ENCODE measurements at regions not wholly inside any gene's neighbourhood (a gene's known extent, or its start where the extent isn't known, plus 50 kb on each side); places are given as distances from the start of the nearest gene placed in this dataset.

GRCh38 chr3:116524453-116525210 lies 79.3 kb upstream of the LSAMP start:
- Histone ChIP-seq H4K8ac (ENCODE audit: extremely low read depth, insufficient read depth, low read length) (no peak overlapping the region), H4K91ac (replicated peaks; ENCODE audit: insufficient read length, low read length) (no peak overlapping the region), H3K79me2 (ENCODE audit: control insufficient read depth in 1 of 2, insufficient read depth in 2 of 2, low read length in 2 of 2) (no peaks in the 10 kb centered on the region), H2BK5ac (ENCODE audit: low read depth, low read length) (no peak overlapping the region), H3K27me3 (replicated peaks in 1 of 4; ENCODE audit: control insufficient read depth in 3 of 4, extremely low read depth in 1 of 4, insufficient read depth in 3 of 4, low read length in 3 of 4) (peaks cover 0 to 10% (median 3%) of the 10 kb centered on the region in 4 experiments; a peak in 4 of 7 replicates), H3K4me2 (ENCODE audit: insufficient read depth in 1 of 2, low read depth in 2 of 2, low read length in 2 of 2) (no peak overlapping the region), H3K36me3 (ENCODE audit: control insufficient read depth in 2 of 4, insufficient read depth in 4 of 4, low read length in 3 of 4) (no peaks in the 10 kb centered on the region), H2AK5ac (ENCODE audit: low read depth, low read length) (no peak overlapping the region), H3K9me3 (ENCODE audit: insufficient read depth in 2 of 2, low read depth in 1 of 2, low read length in 1 of 2) (no peaks in the 10 kb centered on the region), H2BK120ac (replicated peaks; ENCODE audit: low read depth, low read length) (no peak overlapping the region), H2AFZ (ENCODE audit: low read length) (no peak overlapping the region), H3K27ac (ENCODE audit: low read depth, low read length) (no peak overlapping the region), H3K56ac (replicated peaks; ENCODE audit: insufficient read length, low read depth, low read length) (no peak overlapping the region), H3K4me1 (replicated peaks in 1 of 4; ENCODE audit: control insufficient read depth in 3 of 4, insufficient read depth in 4 of 4, low read length in 3 of 4) (no peaks in the 10 kb centered on the region; a peak in 1 of 7 replicates), H3K18ac (ENCODE audit: extremely low read depth, low read length) (no peak overlapping the region), H2BK12ac (ENCODE audit: low read depth, low read length) (no peak overlapping the region), H3K23ac (ENCODE audit: insufficient read length) (no peak overlapping the region), H4K20me1 (replicated peaks in 1 of 2; ENCODE audit: control insufficient read depth in 1 of 2, insufficient read depth in 2 of 2, low read length in 2 of 2) (no peaks in the 10 kb centered on the region), H2BK15ac (ENCODE audit: low read length) (no peak overlapping the region), H3K14ac (ENCODE audit: insufficient read length) (no peak overlapping the region), H3K79me1 (ENCODE audit: low read depth, low read length) (no peaks in the 10 kb centered on the region), H3K4me3 (ENCODE audit: extremely low read depth in 1 of 4, insufficient read depth in 2 of 4, low read depth in 3 of 4, low read length in 4 of 4) (no peak overlapping the region), H2BK20ac (ENCODE audit: low read length) (no peak overlapping the region), H4K5ac (ENCODE audit: insufficient read length, low read depth, low read length) (no peak overlapping the region), H3K9ac (replicated peaks in 1 of 4; ENCODE audit: extremely low read depth in 1 of 4, low read depth in 3 of 4, low read length in 3 of 4) (no peak overlapping the region), H3K4ac (replicated peaks; ENCODE audit: insufficient read length, low read depth, low read length) (no peak overlapping the region), H3K23me2 (ENCODE audit: low read depth, low read length) (no peaks in the 10 kb centered on the region)
- CTCF ChIA-PET (ENCODE audit: partially characterized antibody): interaction anchor here (0.6 kb wide), 1 partner anchor 8 kb away, joined by 3 read pairs; no protein-coding TSS in a partner anchor
- DNase-seq (ENCODE audit: low read depth in 1 of 2, low spot score in 2 of 2) (no peak), FAIRE-seq (no peak)
- WGBS, 2 experiments (ENCODE audit: extremely low coverage in 1 of 2, insufficient coverage in 1 of 2, insufficient read length in 1 of 2, insufficient replicate concordance in 2 of 2, low coverage in 1 of 2, low lambda C conversion rate in 2 of 2, missing lambda C conversion rate in 1 of 2): 89% methylated on average over 4 of the region's 4 CpGs; no CpG with 5 or more reads in 1 of the 2 experiments
- POLR2A ChIA-PET (ENCODE audit: partially characterized antibody): no interaction called here
- TF ChIP-seq POLR2AphosphoS5 (IDR thresholded peaks at IDR 0.05; ENCODE audit: low read depth, low read length) (no peak), EP300 (IDR thresholded peaks at IDR 0.05; ENCODE audit: borderline replicate concordance in 1 of 2, low read depth in 2 of 2, low read length in 2 of 2) (no peak), RAD21 (IDR thresholded peaks at IDR 0.05 in 1 of 2, conservative IDR thresholded peaks at IDR 0.05 in 1 of 2; ENCODE audit: low read depth in 2 of 2, low read length in 2 of 2) (no peak), TCF12 (IDR thresholded peaks at IDR 0.05; ENCODE audit: low read depth, low read length) (no peak), PHF8 (conservative IDR thresholded peaks at IDR 0.05; ENCODE audit: low read depth, low read length) (no peak), SP4 (IDR thresholded peaks at IDR 0.05; ENCODE audit: low read length) (no peak), FOSL1 (IDR thresholded peaks at IDR 0.05; ENCODE audit: insufficient read depth, low read depth, low read length) (no peak), TAF1 (IDR thresholded peaks at IDR 0.05; ENCODE audit: low read depth, low read length) (no peak), MAFK (IDR thresholded peaks at IDR 0.05; ENCODE audit: low read depth, low read length) (no peak), SUZ12 (IDR thresholded peaks at IDR 0.05; ENCODE audit: low read length) (no peak), ASH2L (IDR thresholded peaks at IDR 0.05; ENCODE audit: low read length) (no peak), BRCA1 (IDR thresholded peaks at IDR 0.05; ENCODE audit: low read depth, low read length) (no peak), CREB1 (IDR thresholded peaks at IDR 0.05) (no peak)

All from H1 (cell line).